ENCODE measurements at regions not wholly inside any gene's neighbourhood (a gene's known extent, or its start where the extent isn't known, plus 50 kb on each side); places are given as distances from the start of the nearest gene placed in this dataset.

- ChIA-PET POLR2A (no interaction called here), CTCF (no interaction called here)
- Histone ChIP-seq H3K9me3 (replicated peaks; ENCODE audit: control insufficient read depth, insufficient read depth, low read length) (peaks cover 2% of the 10 kb centered on the region), H3K27me3 (ENCODE audit: control insufficient read depth in 2 of 2, insufficient read depth in 2 of 2, low read length in 2 of 2) (no peaks in the 10 kb centered on the region), H4K20me1 (replicated peaks; ENCODE audit: control insufficient read depth, extremely low read depth, insufficient read depth, low read length) (no peaks in the 10 kb centered on the region), H3K36me3 (ENCODE audit: control insufficient read depth in 2 of 2, extremely low read depth in 1 of 2, insufficient read depth in 2 of 2, low read length in 2 of 2) (no peaks in the 10 kb centered on the region), H3K9ac (replicated peaks; ENCODE audit: extremely low read depth, insufficient read depth, low read length) (no peak overlapping the region), H2AFZ (ENCODE audit: low read depth, low read length) (no peak overlapping the region), H3K79me2 (ENCODE audit: control insufficient read depth, insufficient read depth, low read length) (no peaks in the 10 kb centered on the region), H3K27ac (ENCODE audit: insufficient read depth, low read depth, low read length) (no peak overlapping the region), H3K4me1 (ENCODE audit: control insufficient read depth, extremely low read depth, insufficient read depth, low read length) (no peaks in the 10 kb centered on the region), H3K4me3 (replicated peaks in 1 of 3; ENCODE audit: insufficient read depth in 1 of 3, low read depth in 1 of 3, low read length in 3 of 3) (no peak overlapping the region), H3K9me1 (replicated peaks; ENCODE audit: control insufficient read depth, extremely low read depth, insufficient read depth, low read length) (no peaks in the 10 kb centered on the region), H3K4me2 (ENCODE audit: insufficient read depth, low read length) (no peak overlapping the region)
- no peak for DNase-seq (ENCODE audit: low read depth, low spot score)
- no peak for FAIRE-seq
- no TSS peak for BruUV-seq (replicated peaks)
- dilution Hi-C loops (cut with MboI; ENCODE audit: extremely low pct_ligation_motif_present, low sequenced_read_pairs) (no loop called here), intact Hi-C loops (cut with micrococcal nuclease) (no loop called here)
- TF ChIP-seq FOS (IDR thresholded peaks at IDR 0.05; ENCODE audit: borderline replicate concordance, insufficient read depth, low read length) = no peak
- no peak for TF ChIP-seq MAX (IDR thresholded peaks at IDR 0.05; ENCODE audit: insufficient read depth, insufficient read length)
- no peak for TF ChIP-seq JUN (IDR thresholded peaks at IDR 0.05; ENCODE audit: borderline replicate concordance, insufficient read depth, insufficient read length, low read depth)
- TF ChIP-seq GATA2 (IDR thresholded peaks at IDR 0.05; ENCODE audit: insufficient read depth, insufficient read length, low read depth, low read length) = no peak
These were observed 1107.0 kb upstream of the SEMA6A start for GRCh38 chr5:117681431-117682254.

GRCh38 chr5:117680426-117680825 lies 1105.8 kb upstream of the SEMA6A start:
- dilution Hi-C loops (cut with MboI; ENCODE audit: extremely low pct_ligation_motif_present, low sequenced_read_pairs) (no loop called here), intact Hi-C loops (cut with micrococcal nuclease) (no loop called here)
- no peak overlapping the region for H3K27ac ChIP-seq (ENCODE audit: insufficient read depth, low read depth, low read length)
- H3K9me3 ChIP-seq (replicated peaks; ENCODE audit: control insufficient read depth, insufficient read depth, low read length) = peaks cover 2% of the 10 kb centered on the region
- H3K4me2 ChIP-seq (ENCODE audit: insufficient read depth, low read length) = no peak overlapping the region
- no peaks in the 10 kb centered on the region for H3K36me3 ChIP-seq (ENCODE audit: control insufficient read depth in 2 of 2, extremely low read depth in 1 of 2, insufficient read depth in 2 of 2, low read length in 2 of 2)
- no peaks in the 10 kb centered on the region for H3K9me1 ChIP-seq (replicated peaks; ENCODE audit: control insufficient read depth, extremely low read depth, insufficient read depth, low read length)
- H3K9ac ChIP-seq (replicated peaks; ENCODE audit: extremely low read depth, insufficient read depth, low read length) = no peak overlapping the region
- no peaks in the 10 kb centered on the region for H4K20me1 ChIP-seq (replicated peaks; ENCODE audit: control insufficient read depth, extremely low read depth, insufficient read depth, low read length)
- no peak for TF ChIP-seq JUN (IDR thresholded peaks at IDR 0.05; ENCODE audit: borderline replicate concordance, insufficient read depth, insufficient read length, low read depth)
- TF ChIP-seq MAX (IDR thresholded peaks at IDR 0.05; ENCODE audit: insufficient read depth, insufficient read length) = no peak
- no peak for TF ChIP-seq EZH2 (IDR thresholded peaks at IDR 0.05; ENCODE audit: borderline replicate concordance, low read depth, low read length, severe bottlenecking)
- no peak for TF ChIP-seq CTCF (IDR thresholded peaks at IDR 0.05; ENCODE audit: extremely low read depth in 1 of 2, insufficient read depth in 1 of 2, low read depth in 1 of 2, low read length in 2 of 2)
- TF ChIP-seq POLR2AphosphoS5 (IDR thresholded peaks at IDR 0.05; ENCODE audit: insufficient read depth, low read depth, low read length) = no peak
- no peak for TF ChIP-seq GATA2 (IDR thresholded peaks at IDR 0.05; ENCODE audit: insufficient read depth, insufficient read length, low read depth, low read length)
- no peak for TF ChIP-seq MYC (IDR thresholded peaks at IDR 0.05; ENCODE audit: low read depth, low read length)
- TF ChIP-seq FOS (IDR thresholded peaks at IDR 0.05; ENCODE audit: borderline replicate concordance, insufficient read depth, low read length) = no peak
- no peak for TF ChIP-seq POLR2A (IDR thresholded peaks at IDR 0.05; ENCODE audit: low read depth, low read length)
- no peak overlapping the region for H3K4me3 ChIP-seq (replicated peaks in 1 of 3; ENCODE audit: insufficient read depth in 1 of 3, low read depth in 1 of 3, low read length in 3 of 3)
- CTCF ChIA-PET = no interaction called here
- FAIRE-seq (no peak), DNase-seq (ENCODE audit: low read depth, low spot score) (no peak)
- no TSS peak for BruUV-seq (replicated peaks)
- no peak overlapping the region for H2AFZ ChIP-seq (ENCODE audit: low read depth, low read length)
- no peaks in the 10 kb centered on the region for H3K27me3 ChIP-seq (ENCODE audit: control insufficient read depth in 2 of 2, insufficient read depth in 2 of 2, low read length in 2 of 2)
- POLR2A ChIA-PET = no interaction called here
- no peaks in the 10 kb centered on the region for H3K4me1 ChIP-seq (ENCODE audit: control insufficient read depth, extremely low read depth, insufficient read depth, low read length)
- no peaks in the 10 kb centered on the region for H3K79me2 ChIP-seq (ENCODE audit: control insufficient read depth, insufficient read depth, low read length)
